ENCODE measurements at regions not wholly inside any gene's neighbourhood (a gene's known extent, or its start where the extent isn't known, plus 50 kb on each side); places are given as distances from the start of the nearest gene placed in this dataset.

DNA sequence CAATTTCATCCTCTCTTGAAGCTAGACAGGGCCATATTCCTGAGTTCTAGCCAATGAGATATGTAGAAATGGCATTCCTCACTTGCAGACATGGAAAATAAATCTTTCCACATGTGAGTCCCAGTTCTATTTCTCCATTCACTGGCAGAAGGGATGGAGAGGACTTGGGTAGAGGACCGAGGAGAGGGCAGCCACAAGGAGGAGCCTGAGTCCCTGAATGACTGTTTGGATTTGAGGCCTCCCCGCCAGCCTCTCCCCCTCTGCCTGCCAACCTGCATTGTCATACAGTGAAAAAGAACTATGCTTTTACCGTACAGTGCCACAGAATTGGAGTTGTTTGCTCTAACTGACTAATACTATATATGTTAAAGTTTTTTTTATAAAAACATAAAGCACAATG is 583.0 kb upstream of the WWC1 start:
- Histone ChIP-seq H3K27me3 (no peaks in the 10 kb centered on the region), H3K9me3 (replicated peaks in 1 of 3) (no peaks in the 10 kb centered on the region), H3K36me3 (replicated peaks in 1 of 2) (no peaks in the 10 kb centered on the region), H3K27ac (no peak overlapping the region), H3K4me1 (replicated peaks in 1 of 2) (no peaks in the 10 kb centered on the region), H3K4me3 (no peak overlapping the region)
- 65 to 78% (median 75%) methylated on average over 3 of the region's 3 CpGs for WGBS, 4 donors
- TF ChIP-seq CTCF (IDR thresholded peaks at IDR 0.05) (no peak), POLR2A (IDR thresholded peaks at IDR 0.05) (no peak)
- no peak for DNase-seq
- intact Hi-C loops (cut with DNase I), result no loop called here

GRCh38 chr5:167709625-167710024 is 581.8 kb upstream of the WWC1 start:
- DNase-seq, result no peak
- H3K4me1 ChIP-seq (replicated peaks in 1 of 2), result no peaks in the 10 kb centered on the region
- no peaks in the 10 kb centered on the region for H3K27me3 ChIP-seq
- no peak overlapping the region for H3K4me3 ChIP-seq
- intact Hi-C loops (cut with DNase I), result no loop called here
- TF ChIP-seq POLR2A (IDR thresholded peaks at IDR 0.05), result no peak
- no peak for TF ChIP-seq CTCF (IDR thresholded peaks at IDR 0.05)
- no peaks in the 10 kb centered on the region for H3K9me3 ChIP-seq (replicated peaks in 1 of 3)
- WGBS, 4 donors, result 62 to 81% (median 76%) methylated on average over 4 of the region's 4 CpGs
- H3K36me3 ChIP-seq (replicated peaks in 1 of 2), result no peaks in the 10 kb centered on the region
- no peak overlapping the region for H3K27ac ChIP-seq

DNA sequence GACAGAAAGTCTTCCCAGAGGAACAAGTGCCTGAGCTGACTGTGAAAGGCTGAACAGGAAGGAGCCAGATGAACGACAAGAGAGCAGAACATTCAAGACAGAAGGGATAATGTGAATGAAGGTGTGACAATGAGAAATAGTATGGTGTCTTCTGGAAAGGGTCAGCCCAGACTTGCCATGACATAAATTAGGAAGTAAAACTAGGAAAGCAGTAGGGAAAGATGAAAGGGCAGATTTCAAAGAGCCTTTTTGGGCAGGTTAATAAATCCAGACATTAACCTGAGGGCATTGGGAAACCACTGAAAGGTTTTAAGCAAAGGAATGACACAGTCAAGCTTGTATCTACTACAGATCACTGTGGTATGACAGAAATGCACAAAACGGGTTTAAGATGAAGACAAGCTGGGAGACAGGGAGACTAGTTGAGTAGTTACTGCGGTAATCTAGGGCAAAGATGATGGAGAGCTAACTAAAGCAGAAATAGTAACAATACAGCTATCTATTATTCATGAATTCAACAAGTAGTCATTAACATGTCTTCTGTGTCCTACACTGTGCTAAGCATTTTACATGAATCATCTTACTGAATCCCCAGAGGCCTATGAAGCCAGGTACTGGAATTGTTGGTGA is 580.9 kb upstream of the WWC1 start:
- DNase-seq, result no peak
- intact Hi-C loops (cut with DNase I), result no loop called here
- Histone ChIP-seq H3K4me3 (no peak overlapping the region), H3K27me3 (no peaks in the 10 kb centered on the region), H3K27ac (no peak overlapping the region), H3K36me3 (replicated peaks in 1 of 2) (no peaks in the 10 kb centered on the region), H3K9me3 (replicated peaks in 1 of 3) (no peaks in the 10 kb centered on the region), H3K4me1 (replicated peaks in 1 of 2) (no peaks in the 10 kb centered on the region)
- no peak for TF ChIP-seq POLR2A (IDR thresholded peaks at IDR 0.05)
- TF ChIP-seq CTCF (IDR thresholded peaks at IDR 0.05), result no peak
- 45 to 68% (median 55%) methylated on average over 3 of the region's 3 CpGs for WGBS, 4 donors

DNA sequence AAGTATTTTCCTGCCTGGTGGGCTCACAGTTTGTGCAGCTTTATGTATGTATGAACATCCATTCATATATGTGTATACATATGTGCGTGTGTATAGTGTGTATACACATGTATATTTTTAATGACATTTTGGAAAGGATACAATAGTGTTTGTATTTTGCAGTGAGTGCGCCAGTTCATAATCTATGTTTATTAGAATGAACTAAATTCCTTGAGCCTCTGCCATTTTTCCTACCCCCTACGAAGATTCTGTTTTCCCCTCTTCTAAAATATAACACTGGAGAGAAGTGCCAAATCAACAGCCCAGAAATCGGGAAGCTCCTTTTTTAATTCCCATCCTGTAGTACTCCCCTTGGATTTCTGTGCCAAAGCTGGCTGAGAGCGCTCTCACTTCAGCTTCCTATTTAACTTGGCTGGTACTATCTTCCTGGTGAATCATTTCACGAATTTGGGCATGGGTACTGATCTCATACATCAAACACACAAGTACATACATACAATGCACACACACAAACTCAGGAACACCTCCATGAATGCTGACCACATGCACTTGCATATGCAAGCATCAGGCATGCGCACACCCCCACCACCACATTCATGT is 578.4 kb upstream of the WWC1 start:
- Histone ChIP-seq H3K27me3 (no peaks in the 10 kb centered on the region), H3K9me3 (replicated peaks in 1 of 3) (no peaks in the 10 kb centered on the region), H3K36me3 (replicated peaks in 1 of 2) (no peaks in the 10 kb centered on the region), H3K4me1 (replicated peaks in 1 of 2) (no peaks in the 10 kb centered on the region), H3K27ac (no peak overlapping the region), H3K4me3 (no peak overlapping the region)
- intact Hi-C loops (cut with DNase I), result no loop called here
- DNase-seq, result no peak
- TF ChIP-seq POLR2A (IDR thresholded peaks at IDR 0.05) (no peak), CTCF (IDR thresholded peaks at IDR 0.05) (no peak)
- WGBS, 4 donors, result 73 to 80% (median 77%) methylated on average over 7 of the region's 7 CpGs
